ENCODE measurements at regions not wholly inside any gene's neighbourhood (a gene's known extent, or its start where the extent isn't known, plus 50 kb on each side); places are given as distances from the start of the nearest gene placed in this dataset.
"Not testable (repeated sequence)": the region's sequence is repeated elsewhere in the genome, so short reads cannot be mapped to it uniquely, and the experiment has no call there.

DNA sequence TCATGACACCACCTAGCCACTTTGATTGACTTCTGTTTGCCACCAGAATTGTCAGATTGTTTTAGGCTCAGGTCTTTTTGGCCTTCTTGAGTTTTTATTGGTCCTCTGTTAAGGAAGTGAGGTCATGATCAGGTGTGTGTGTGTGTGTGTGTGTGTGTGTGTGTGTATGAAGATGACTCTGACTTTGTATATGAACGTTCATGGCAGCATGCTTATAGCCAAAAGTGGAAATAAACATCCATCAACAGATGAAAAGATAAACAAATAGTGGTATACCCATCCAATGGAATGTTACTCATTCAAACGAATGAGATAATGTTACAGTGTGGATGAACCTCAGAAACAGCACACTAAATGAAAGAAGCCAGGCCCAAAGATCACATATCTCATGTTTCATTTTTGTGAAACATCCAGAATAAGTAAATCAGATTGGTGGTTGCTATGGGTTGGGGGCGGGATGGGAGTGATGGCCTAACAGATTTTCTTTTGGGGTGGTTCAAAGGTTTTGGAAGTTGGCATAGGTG, 258.6 kb downstream of the KTN1 start:
- Histone ChIP-seq H3K27ac (ENCODE audit: insufficient read depth, low read depth, low read length) (no peak overlapping the region), H3K79me2 (ENCODE audit: control insufficient read depth, insufficient read depth, low read length) (no peaks in the 10 kb centered on the region), H3K9me1 (replicated peaks; ENCODE audit: control insufficient read depth, extremely low read depth, insufficient read depth, low read length) (no peaks in the 10 kb centered on the region), H4K20me1 (replicated peaks; ENCODE audit: control insufficient read depth, extremely low read depth, insufficient read depth, low read length) (no peaks in the 10 kb centered on the region), H3K4me2 (ENCODE audit: insufficient read depth, low read length) (no peak overlapping the region), H2AFZ (ENCODE audit: low read depth, low read length) (no peak overlapping the region), H3K36me3 (ENCODE audit: control insufficient read depth in 2 of 2, extremely low read depth in 1 of 2, insufficient read depth in 2 of 2, low read length in 2 of 2) (no peaks in the 10 kb centered on the region), H3K9me3 (replicated peaks; ENCODE audit: control insufficient read depth, insufficient read depth, low read length) (no peaks in the 10 kb centered on the region), H3K4me1 (ENCODE audit: control insufficient read depth, extremely low read depth, insufficient read depth, low read length) (no peaks in the 10 kb centered on the region), H3K4me3 (replicated peaks in 1 of 3; ENCODE audit: insufficient read depth in 1 of 3, low read depth in 1 of 3, low read length in 3 of 3) (no peak overlapping the region), H3K27me3 (ENCODE audit: control insufficient read depth in 2 of 2, insufficient read depth in 2 of 2, low read length in 2 of 2) (no peaks in the 10 kb centered on the region), H3K9ac (replicated peaks; ENCODE audit: extremely low read depth, insufficient read depth, low read length) (no peak overlapping the region)
- dilution Hi-C loops (cut with MboI; ENCODE audit: extremely low pct_ligation_motif_present, low sequenced_read_pairs) (no loop called here), intact Hi-C loops (cut with micrococcal nuclease) (no loop called here)
- CTCF ChIA-PET = interaction anchor here (2.0 kb wide), 1 partner anchor 107 kb away, joined by 6 read pairs; no protein-coding TSS in a partner anchor
- FAIRE-seq = no peak
- POLR2A ChIA-PET = no interaction called here
- no TSS peak for BruUV-seq (replicated peaks)
- TF ChIP-seq POLR2AphosphoS5 (IDR thresholded peaks at IDR 0.05; ENCODE audit: insufficient read depth, low read depth, low read length) (no peak), FOS (IDR thresholded peaks at IDR 0.05; ENCODE audit: borderline replicate concordance, insufficient read depth, low read length) (no peak), MYC (IDR thresholded peaks at IDR 0.05; ENCODE audit: low read depth, low read length) (no peak), JUN (IDR thresholded peaks at IDR 0.05; ENCODE audit: borderline replicate concordance, insufficient read depth, insufficient read length, low read depth) (no peak), GATA2 (IDR thresholded peaks at IDR 0.05; ENCODE audit: insufficient read depth, insufficient read length, low read depth, low read length) (no peak), EZH2 (IDR thresholded peaks at IDR 0.05; ENCODE audit: borderline replicate concordance, low read depth, low read length, severe bottlenecking) (no peak), POLR2A (IDR thresholded peaks at IDR 0.05; ENCODE audit: low read depth, low read length) (no peak)
- TF ChIP-seq, protein P1, sequence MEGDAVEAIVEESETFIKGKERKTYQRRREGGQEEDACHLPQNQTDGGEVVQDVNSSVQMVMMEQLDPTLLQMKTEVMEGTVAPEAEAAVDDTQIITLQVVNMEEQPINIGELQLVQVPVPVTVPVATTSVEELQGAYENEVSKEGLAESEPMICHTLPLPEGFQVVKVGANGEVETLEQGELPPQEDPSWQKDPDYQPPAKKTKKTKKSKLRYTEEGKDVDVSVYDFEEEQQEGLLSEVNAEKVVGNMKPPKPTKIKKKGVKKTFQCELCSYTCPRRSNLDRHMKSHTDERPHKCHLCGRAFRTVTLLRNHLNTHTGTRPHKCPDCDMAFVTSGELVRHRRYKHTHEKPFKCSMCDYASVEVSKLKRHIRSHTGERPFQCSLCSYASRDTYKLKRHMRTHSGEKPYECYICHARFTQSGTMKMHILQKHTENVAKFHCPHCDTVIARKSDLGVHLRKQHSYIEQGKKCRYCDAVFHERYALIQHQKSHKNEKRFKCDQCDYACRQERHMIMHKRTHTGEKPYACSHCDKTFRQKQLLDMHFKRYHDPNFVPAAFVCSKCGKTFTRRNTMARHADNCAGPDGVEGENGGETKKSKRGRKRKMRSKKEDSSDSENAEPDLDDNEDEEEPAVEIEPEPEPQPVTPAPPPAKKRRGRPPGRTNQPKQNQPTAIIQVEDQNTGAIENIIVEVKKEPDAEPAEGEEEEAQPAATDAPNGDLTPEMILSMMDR (IDR thresholded peaks at IDR 0.05; ENCODE audit: extremely low read depth in 1 of 2, insufficient read depth in 1 of 2, low read depth in 1 of 2, low read length in 2 of 2) = no peak
- TF ChIP-seq, protein P2, sequence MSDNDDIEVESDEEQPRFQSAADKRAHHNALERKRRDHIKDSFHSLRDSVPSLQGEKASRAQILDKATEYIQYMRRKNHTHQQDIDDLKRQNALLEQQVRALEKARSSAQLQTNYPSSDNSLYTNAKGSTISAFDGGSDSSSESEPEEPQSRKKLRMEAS (IDR thresholded peaks at IDR 0.05; ENCODE audit: insufficient read depth, insufficient read length) = no peak
- no peak for DNase-seq (ENCODE audit: low read depth, low spot score)

DNA sequence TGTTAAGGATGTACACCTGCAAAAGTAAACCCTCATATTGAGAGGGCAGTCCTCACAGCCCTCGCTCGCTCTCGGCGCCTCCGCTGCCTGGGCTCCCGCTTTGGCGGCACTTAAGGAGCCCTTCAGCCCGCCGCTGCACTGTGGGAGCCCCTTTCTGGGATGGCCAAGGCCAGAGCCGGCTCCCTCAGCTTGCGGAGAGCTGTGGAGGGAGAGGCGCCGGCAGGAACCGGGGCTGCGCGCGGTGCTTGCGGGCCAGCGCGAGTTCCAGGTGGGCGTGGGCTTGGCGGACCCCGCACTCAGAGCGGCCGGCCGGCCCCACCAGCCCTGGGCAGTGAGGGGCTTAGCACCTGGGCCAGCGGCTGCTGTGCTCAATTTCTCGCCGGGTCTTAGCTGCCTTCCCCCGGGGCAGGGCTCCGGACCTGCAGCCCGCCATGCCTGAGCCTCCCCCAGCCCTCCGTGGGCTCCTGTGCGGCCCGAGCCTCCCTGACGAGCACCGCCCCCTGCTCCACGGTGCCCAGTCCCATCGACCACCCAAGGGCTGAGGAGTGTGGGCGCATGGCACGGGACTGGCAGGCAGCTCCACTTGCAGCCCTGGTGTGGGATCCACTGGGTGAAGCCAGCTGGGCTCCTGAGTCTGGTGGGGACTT, 259.4 kb downstream of the KTN1 start:
- H3K4me1 ChIP-seq (ENCODE audit: control insufficient read depth, extremely low read depth, insufficient read depth, low read length); DNase-seq (ENCODE audit: low read depth, low spot score); dilution Hi-C loops (cut with MboI; ENCODE audit: extremely low pct_ligation_motif_present, low sequenced_read_pairs); H3K9ac ChIP-seq (replicated peaks; ENCODE audit: extremely low read depth, insufficient read depth, low read length); FAIRE-seq; H3K36me3 ChIP-seq (ENCODE audit: control insufficient read depth in 2 of 2, extremely low read depth in 1 of 2, insufficient read depth in 2 of 2, low read length in 2 of 2); H4K20me1 ChIP-seq (replicated peaks; ENCODE audit: control insufficient read depth, extremely low read depth, insufficient read depth, low read length); H3K4me3 ChIP-seq (replicated peaks in 1 of 3; ENCODE audit: insufficient read depth in 1 of 3, low read depth in 1 of 3, low read length in 3 of 3); BruUV-seq (replicated peaks); H3K4me2 ChIP-seq (ENCODE audit: insufficient read depth, low read length); H3K9me3 ChIP-seq (replicated peaks; ENCODE audit: control insufficient read depth, insufficient read depth, low read length); intact Hi-C loops (cut with micrococcal nuclease); POLR2A ChIA-PET; H2AFZ ChIP-seq (ENCODE audit: low read depth, low read length); H3K27me3 ChIP-seq (ENCODE audit: control insufficient read depth in 2 of 2, insufficient read depth in 2 of 2, low read length in 2 of 2); H3K79me2 ChIP-seq (ENCODE audit: control insufficient read depth, insufficient read depth, low read length); H3K9me1 ChIP-seq (replicated peaks; ENCODE audit: control insufficient read depth, extremely low read depth, insufficient read depth, low read length); H3K27ac ChIP-seq (ENCODE audit: insufficient read depth, low read depth, low read length): not testable (repeated sequence)
- CTCF ChIA-PET = interaction anchor here (2.0 kb wide), 1 partner anchor 108 kb away, joined by 6 read pairs; no protein-coding TSS in a partner anchor
